Esophagus (tissue), 2 donors: ENCODE measurements at regions not wholly inside any gene's neighbourhood (a gene's known extent, or its start where the extent isn't known, plus 50 kb on each side); places are given as distances from the start of the nearest gene placed in this dataset.

ENCODE experiments used
- H3K27ac ChIP-seq, 2 donors: one replicate each; pipeline ENCODE4 v1.5.1; 2013; ENCODE audit warnings: low read depth in 2 of 2, mild to moderate bottlenecking in 2 of 2, inconsistent platforms in 1 of 2, low read length in 1 of 2, moderate library complexity in 1 of 2
- H3K27me3 ChIP-seq, 2 donors: one replicate each; pipeline ENCODE4 v1.6.1; 2013; ENCODE audit warnings: low read length in 2 of 2, control low read depth in 1 of 2, mild to moderate bottlenecking in 1 of 2; ENCODE audit not compliant: insufficient read depth in 2 of 2, control insufficient read depth in 1 of 2
- H3K36me3 ChIP-seq, 2 donors: one replicate each; pipeline ENCODE4 v1.6.1; 2013; ENCODE audit warnings: low read length in 1 of 2; ENCODE audit not compliant: control insufficient read depth in 2 of 2, insufficient read depth in 2 of 2
- H3K4me1 ChIP-seq, 2 donors: one replicate each; pipeline ENCODE4 v1.6.1; 2013; ENCODE audit warnings: low read length in 1 of 2; ENCODE audit not compliant: control insufficient read depth in 2 of 2, insufficient read depth in 2 of 2
- H3K4me3 ChIP-seq, 2 donors: one replicate each; pipeline ENCODE4 v1.5.1; 2013; ENCODE audit warnings: low read length in 2 of 2, mild to moderate bottlenecking in 2 of 2, low read depth in 1 of 2, moderate library complexity in 1 of 2
- H3K9me3 ChIP-seq, 2 donors: one replicate each; pipeline ENCODE4 v1.6.1; 2013; ENCODE audit warnings: mild to moderate bottlenecking in 2 of 2, low read depth in 1 of 2, low read length in 1 of 2, moderate library complexity in 1 of 2; ENCODE audit not compliant: control insufficient read depth in 2 of 2, insufficient read depth in 1 of 2
- WGBS, 2 donors: extraction: QIAGEN DNeasy Blood & Tissue Kit; methylation state at CpG; one replicate each; pipeline ENCODE4 v1.1.7; 2013; 5-methylcytosine and 5-hydroxymethylcytosine counted together
- donor health status: healthy with polysubstance abuse.
- donor health status: Bipolar disorder and iron deficiency.

DNA sequence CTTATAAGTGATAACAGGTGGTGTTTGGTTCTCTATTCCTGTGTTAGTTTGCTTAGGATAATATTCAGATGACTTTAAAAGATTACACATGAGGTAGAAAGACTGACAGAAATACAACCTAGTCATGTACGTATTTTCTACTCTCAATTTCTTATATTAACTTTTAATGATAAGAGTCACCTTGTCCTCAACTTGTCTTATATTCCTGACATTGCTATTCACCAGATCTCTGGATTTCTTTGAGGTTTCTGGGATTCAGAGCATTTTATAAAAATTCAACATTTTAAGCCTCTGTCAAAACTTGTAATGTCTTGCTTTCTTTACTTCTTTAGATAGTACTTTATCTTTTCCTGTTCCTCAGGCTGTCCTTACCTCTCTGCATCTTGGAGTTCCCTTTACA, 234.2 kb downstream of the TBX15 start:
- Histone ChIP-seq H3K4me1 (no peaks in the 10 kb centered on the region), H3K9me3 (no peaks in the 10 kb centered on the region), H3K27ac (no peak overlapping the region), H3K4me3 (no peak overlapping the region), H3K27me3 (no peaks in the 10 kb centered on the region), H3K36me3 (no peaks in the 10 kb centered on the region)
- 56 to 63% methylated on average over 1 of the region's 1 CpG for WGBS, 2 donors

DNA sequence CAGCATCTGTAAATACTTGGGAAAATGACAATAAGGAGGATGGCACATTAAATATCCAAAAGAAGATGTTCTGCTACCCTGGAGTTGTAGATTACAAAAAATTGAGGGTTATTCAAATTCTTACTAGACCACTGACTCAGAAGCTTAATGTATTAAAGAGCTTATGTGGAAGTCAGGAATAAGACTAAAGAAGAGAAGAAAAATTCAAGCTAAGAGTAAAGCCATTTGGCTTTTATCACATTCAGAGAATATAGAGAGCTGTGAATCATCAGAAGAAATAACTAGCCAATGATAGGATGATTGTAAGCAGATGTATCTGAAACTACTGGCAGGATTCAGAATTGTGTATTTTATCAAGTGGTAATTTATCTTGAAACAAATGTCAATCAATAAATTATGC, 237.0 kb downstream of the TBX15 start:
- H3K27me3 ChIP-seq: no peaks in the 10 kb centered on the region
- no peaks in the 10 kb centered on the region for H3K9me3 ChIP-seq
- H3K4me3 ChIP-seq: no peak overlapping the region
- no peaks in the 10 kb centered on the region for H3K36me3 ChIP-seq
- H3K4me1 ChIP-seq: no peaks in the 10 kb centered on the region
- H3K27ac ChIP-seq: no peak overlapping the region

- 91 to 97% methylated on average over 1 of the region's 1 CpG for WGBS, 2 donors
- Histone ChIP-seq H3K4me1 (no peaks in the 10 kb centered on the region), H3K27me3 (no peaks in the 10 kb centered on the region), H3K27ac (no peak overlapping the region), H3K36me3 (no peaks in the 10 kb centered on the region), H3K4me3 (no peak overlapping the region), H3K9me3 (no peaks in the 10 kb centered on the region)
Measured at GRCh38 chr1:118744420-118744819, 243.7 kb downstream of the TBX15 start.

GRCh38 chr1:118739501-118739900, 248.6 kb downstream of the TBX15 start:
- no peaks in the 10 kb centered on the region for H3K9me3 ChIP-seq
- no peaks in the 10 kb centered on the region for H3K4me1 ChIP-seq
- no peaks in the 10 kb centered on the region for H3K36me3 ChIP-seq
- H3K27me3 ChIP-seq: no peaks in the 10 kb centered on the region
- no peak overlapping the region for H3K27ac ChIP-seq
- WGBS, 2 donors: 46 to 48% methylated on average over 4 of the region's 4 CpGs
- H3K4me3 ChIP-seq: no peak overlapping the region

DNA sequence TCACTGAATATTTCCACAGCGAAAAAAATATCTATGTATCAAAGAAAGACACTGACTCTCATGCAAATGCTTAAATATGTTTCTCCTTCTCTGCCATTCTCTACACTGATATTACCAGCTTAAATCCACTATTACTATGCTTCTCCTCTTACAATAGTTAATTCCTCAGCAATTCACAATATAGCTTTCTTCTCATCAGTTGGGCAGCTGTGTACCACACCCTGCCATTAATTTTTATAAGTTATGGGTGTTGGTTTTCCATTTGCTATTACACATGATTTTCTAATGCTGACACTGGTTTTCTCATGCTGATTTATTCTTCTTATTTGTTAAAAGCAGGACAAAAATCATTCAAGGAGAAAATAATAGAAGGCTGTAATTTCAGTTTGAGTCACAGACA, 251.8 kb downstream of the TBX15 start:
- Histone ChIP-seq H3K27me3 (no peaks in the 10 kb centered on the region), H3K4me3 (no peak overlapping the region), H3K36me3 (no peaks in the 10 kb centered on the region), H3K4me1 (no peaks in the 10 kb centered on the region), H3K27ac (no peak overlapping the region), H3K9me3 (no peaks in the 10 kb centered on the region)
- 96 to 100% methylated on average over 1 of the region's 1 CpG for WGBS, 2 donors

GRCh38 chr1:118717893-118718292, 270.2 kb downstream of the TBX15 start:
- Histone ChIP-seq H3K36me3 (no peaks in the 10 kb centered on the region), H3K4me1 (no peaks in the 10 kb centered on the region), H3K9me3 (no peaks in the 10 kb centered on the region), H3K4me3 (no peak overlapping the region), H3K27ac (no peak overlapping the region), H3K27me3 (no peaks in the 10 kb centered on the region)
- 60 to 63% methylated on average over 3 of the region's 3 CpGs for WGBS, 2 donors

- Histone ChIP-seq H3K27me3 (no peaks in the 10 kb centered on the region), H3K9me3 (no peaks in the 10 kb centered on the region), H3K4me3 (no peak overlapping the region), H3K27ac (no peak overlapping the region), H3K36me3 (no peaks in the 10 kb centered on the region), H3K4me1 (no peaks in the 10 kb centered on the region)
- 71 to 82% methylated on average over 1 of the region's 1 CpG for WGBS, 2 donors
Measured at GRCh38 chr1:118716775-118717174, 271.4 kb downstream of the TBX15 start.

GRCh38 chr1:118711356-118711755, 276.8 kb downstream of the TBX15 start:
- 56 to 64% methylated on average over 2 of the region's 2 CpGs for WGBS, 2 donors
- Histone ChIP-seq H3K4me3 (no peak overlapping the region), H3K27me3 (no peaks in the 10 kb centered on the region), H3K27ac (no peak overlapping the region), H3K36me3 (no peaks in the 10 kb centered on the region), H3K4me1 (no peaks in the 10 kb centered on the region), H3K9me3 (no peaks in the 10 kb centered on the region)

DNA sequence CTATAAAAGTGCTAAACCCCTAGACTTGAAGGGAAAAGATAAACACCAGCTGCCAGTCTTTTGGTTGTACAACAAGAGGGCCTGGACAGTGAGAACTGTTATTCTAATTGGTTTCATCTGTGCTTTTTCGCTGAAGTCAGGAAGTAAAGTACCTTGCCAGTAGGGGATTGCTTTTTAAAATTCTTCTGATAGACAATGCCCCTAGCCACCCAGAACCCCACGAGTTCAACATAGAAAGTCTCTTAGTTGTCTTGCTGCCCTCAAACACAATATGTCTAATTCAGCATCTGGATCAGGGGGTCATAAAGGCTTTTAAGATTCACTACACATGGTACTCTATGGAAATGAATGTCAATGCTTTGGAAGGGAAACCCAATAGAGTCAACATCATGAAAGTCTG, 289.2 kb downstream of the TBX15 start:
- Histone ChIP-seq H3K4me1 (no peaks in the 10 kb centered on the region), H3K27ac (no peak overlapping the region), H3K4me3 (no peak overlapping the region), H3K9me3 (no peaks in the 10 kb centered on the region), H3K36me3 (no peaks in the 10 kb centered on the region), H3K27me3 (no peaks in the 10 kb centered on the region)
- WGBS, 2 donors: 47 to 55% methylated on average over 2 of the region's 2 CpGs

DNA sequence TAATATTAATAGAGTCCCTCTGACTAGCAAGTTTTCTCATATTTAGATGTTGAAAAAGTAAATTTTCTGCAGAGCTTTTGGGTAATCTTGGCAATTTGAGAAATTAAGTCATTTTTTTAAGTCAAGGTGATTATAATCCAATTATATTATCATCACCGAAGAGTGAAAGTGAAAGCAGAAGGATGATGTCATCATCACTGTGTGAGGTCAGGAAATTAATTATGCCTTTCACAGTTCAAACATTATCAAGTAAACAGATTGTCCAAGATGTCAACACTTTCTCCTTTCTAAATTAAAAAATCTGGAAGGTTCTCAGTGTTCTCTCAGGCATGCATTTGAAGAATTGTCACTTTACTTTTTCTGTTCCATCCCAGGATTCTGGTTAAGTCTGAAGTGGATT, 296.0 kb downstream of the TBX15 start:
- Histone ChIP-seq H3K36me3 (no peaks in the 10 kb centered on the region), H3K4me3 (no peak overlapping the region), H3K4me1 (no peaks in the 10 kb centered on the region), H3K27ac (no peak overlapping the region), H3K9me3 (no peaks in the 10 kb centered on the region), H3K27me3 (peaks cover 0 to 2% of the 10 kb centered on the region in 2 donors)
- WGBS, 2 donors: 44 to 46% methylated on average over 1 of the region's 1 CpG
